HFF-Myc (cell line): ENCODE measurements at regions not wholly inside any gene's neighbourhood (a gene's known extent, or its start where the extent isn't known, plus 50 kb on each side); places are given as distances from the start of the nearest gene placed in this dataset.

Experiments used
- DNase-seq: peaks from one replicate; pipeline ENCODE4 v3.0.0-alpha.2; 2011; ENCODE audit warnings: low read depth; ENCODE audit errors: extremely low read depth
- H3K4me3 ChIP-seq: replicated peaks from 2 replicates; pipeline ENCODE4 v1.5.1; 2011; ENCODE audit warnings: low read depth, mild to moderate bottlenecking, control low read depth, low read length
- CTCF ChIP-seq: IDR thresholded peaks from 2 replicates; pipeline ENCODE4 v1.5.1; 2012; ENCODE audit warnings: mild to moderate bottlenecking, low read depth, low read length, control low read depth; ENCODE audit errors: missing control alignments

GRCh38 chr2:14760169-14760568 lies 127.7 kb downstream of the LRATD1 start:
- H3K4me3 ChIP-seq: no peak overlapping the region
- TF ChIP-seq CTCF: no peak
- DNase-seq: no peak

GRCh38 chr2:14761118-14761517 lies 128.6 kb downstream of the LRATD1 start:
- DNase-seq: no peak
- TF ChIP-seq CTCF: no peak
- H3K4me3 ChIP-seq: no peak overlapping the region

GRCh38 chr2:14773696-14774095 lies 141.2 kb downstream of the LRATD1 start:
- no peak for DNase-seq
- no peak for TF ChIP-seq CTCF
- no peak overlapping the region for H3K4me3 ChIP-seq

- DNase-seq: no peak
- no peak for TF ChIP-seq CTCF
These were observed 142.0 kb downstream of the LRATD1 start for GRCh38 chr2:14774436-14774968.

GRCh38 chr2:14776216-14776615 lies 143.7 kb downstream of the LRATD1 start:
- no peak for TF ChIP-seq CTCF
- H3K4me3 ChIP-seq: no peak overlapping the region
- no peak for DNase-seq

More at GRCh38 chr2:14774436-14774968, 142.0 kb downstream of the LRATD1 start:
- no peak overlapping the region for H3K4me3 ChIP-seq

- DNase-seq: no peak
- no peak overlapping the region for H3K4me3 ChIP-seq
- TF ChIP-seq CTCF: no peak
These were observed 145.5 kb downstream of the LRATD1 start for GRCh38 chr2:14778015-14778414.

- DNase-seq: no peak
- no peak for TF ChIP-seq CTCF
- H3K4me3 ChIP-seq: no peak overlapping the region
These were observed 146.7 kb downstream of the LRATD1 start for GRCh38 chr2:14779252-14779651.
